Fibroblast of skin of back (primary cell): ENCODE measurements at regions not wholly inside any gene's neighbourhood (a gene's known extent, or its start where the extent isn't known, plus 50 kb on each side); places are given as distances from the start of the nearest gene placed in this dataset.
A peak's percentile ranks its signal among the peaks of the same experiment; 100 is the strongest.
"Not testable (repeated sequence)": the region's sequence is repeated elsewhere in the genome, so short reads cannot be mapped to it uniquely, and the experiment has no call there.

Experiments used
- DNase-seq: peaks from one replicate; pipeline ENCODE4 v3.0.0-alpha.2; 2013

DNA sequence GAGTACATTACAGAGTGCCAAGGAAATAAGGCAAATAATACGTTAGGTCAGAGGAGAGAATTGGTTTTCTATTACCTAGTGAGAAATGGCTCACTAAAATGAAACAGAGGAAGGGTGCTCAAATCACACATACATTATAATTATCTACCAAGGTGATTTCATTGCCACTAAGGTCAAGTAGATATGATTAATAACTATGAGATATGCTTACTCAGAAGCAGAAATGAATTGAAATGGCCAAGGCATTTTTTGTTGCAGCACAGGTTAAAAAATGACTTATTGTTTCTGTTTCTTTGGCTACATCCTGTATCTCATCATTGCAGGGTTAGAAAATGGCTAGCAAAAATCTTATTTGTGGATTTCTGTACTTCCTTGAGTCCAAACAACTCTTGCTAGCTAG is 154.5 kb upstream of the GORAB start:
- DNase-seq: no peak

DNA sequence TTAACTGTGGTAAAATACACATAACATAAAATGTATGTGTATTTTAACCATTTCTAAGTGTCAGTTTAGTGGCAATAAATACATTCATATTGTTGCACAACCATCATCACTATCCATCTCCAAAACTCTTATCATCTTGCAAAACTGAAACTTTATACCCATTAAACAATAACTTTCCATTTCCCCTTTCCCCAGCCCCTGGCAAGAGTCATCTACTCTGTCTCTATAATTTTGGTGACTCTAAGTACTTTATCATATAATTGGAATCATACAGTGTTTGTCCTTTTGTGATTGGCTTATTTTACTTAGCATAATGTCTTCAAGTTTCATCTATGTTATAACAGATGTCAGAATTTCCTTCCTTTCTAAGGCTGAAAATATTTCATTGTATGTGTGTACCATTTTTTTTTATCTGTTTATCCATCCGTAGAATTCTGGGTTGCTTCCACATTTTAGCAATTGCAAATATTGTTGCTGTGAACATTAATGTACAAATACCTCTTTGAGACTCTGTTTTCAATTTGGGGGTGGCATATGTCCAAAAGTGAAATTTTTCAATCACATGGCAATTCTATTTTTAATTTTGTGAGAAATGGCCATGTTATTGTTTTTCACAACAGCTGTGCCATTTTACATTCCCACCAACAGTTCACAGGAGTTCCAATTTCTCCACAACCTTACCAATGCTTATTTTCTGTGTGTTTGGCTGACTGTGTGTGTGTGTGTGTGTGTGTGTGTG is 153.9 kb upstream of the GORAB start:
- DNase-seq: no peak

GRCh38 chr1:170385750-170386149 is 146.2 kb upstream of the GORAB start:
- no peak for DNase-seq

GRCh38 chr1:170388489-170388888 is 143.5 kb upstream of the GORAB start:
- DNase-seq: no peak

GRCh38 chr1:170395149-170395548 is 136.8 kb upstream of the GORAB start:
- no peak for DNase-seq

GRCh38 chr1:170397061-170397460 is 134.9 kb upstream of the GORAB start:
- DNase-seq: no peak

DNA sequence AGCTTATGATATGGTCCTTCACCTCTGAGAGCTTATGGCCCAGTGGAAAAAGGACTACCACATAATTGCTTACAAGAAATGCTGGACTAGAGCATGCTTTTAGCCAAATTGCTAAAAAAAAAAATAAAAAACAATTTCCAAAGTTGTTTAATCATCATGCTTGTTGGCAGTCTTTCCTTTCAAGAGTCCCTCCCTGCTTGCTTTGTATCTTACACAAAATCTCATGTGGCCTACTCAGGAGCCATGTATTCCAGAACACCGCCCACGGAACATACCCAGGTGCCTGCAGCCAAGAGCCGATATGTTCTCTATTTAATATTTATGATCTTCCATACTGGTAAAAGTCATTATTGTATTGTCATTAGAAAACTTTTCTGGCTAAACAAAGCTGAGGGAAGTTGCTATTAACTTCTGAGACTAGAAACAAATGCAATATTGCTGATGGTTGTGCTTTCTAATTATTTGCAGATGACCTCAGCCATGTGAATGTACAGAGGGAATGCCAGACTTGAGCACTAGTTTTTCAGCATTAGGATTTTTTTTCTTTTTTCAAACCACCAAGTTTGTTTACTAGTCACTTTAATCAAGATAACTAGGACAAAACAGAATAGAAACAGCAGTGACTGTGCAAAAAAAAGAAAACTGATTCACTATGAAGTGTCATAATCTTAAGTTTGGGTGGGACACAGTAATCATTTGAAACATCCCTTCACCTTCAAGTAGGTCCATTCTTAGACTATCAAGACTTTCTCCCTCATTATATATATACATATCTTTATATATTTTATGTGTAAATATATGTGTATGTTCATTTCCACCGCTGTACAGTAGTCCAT is 129.3 kb upstream of the GORAB start:
- DNase-seq: no peak

- DNase-seq: peak; percentile 87
Observed at GRCh38 chr1:170407138-170407537, 124.8 kb upstream of the GORAB start.

GRCh38 chr1:170407581-170407980 is 124.4 kb upstream of the GORAB start:
- peak; percentile 50 for DNase-seq

DNA sequence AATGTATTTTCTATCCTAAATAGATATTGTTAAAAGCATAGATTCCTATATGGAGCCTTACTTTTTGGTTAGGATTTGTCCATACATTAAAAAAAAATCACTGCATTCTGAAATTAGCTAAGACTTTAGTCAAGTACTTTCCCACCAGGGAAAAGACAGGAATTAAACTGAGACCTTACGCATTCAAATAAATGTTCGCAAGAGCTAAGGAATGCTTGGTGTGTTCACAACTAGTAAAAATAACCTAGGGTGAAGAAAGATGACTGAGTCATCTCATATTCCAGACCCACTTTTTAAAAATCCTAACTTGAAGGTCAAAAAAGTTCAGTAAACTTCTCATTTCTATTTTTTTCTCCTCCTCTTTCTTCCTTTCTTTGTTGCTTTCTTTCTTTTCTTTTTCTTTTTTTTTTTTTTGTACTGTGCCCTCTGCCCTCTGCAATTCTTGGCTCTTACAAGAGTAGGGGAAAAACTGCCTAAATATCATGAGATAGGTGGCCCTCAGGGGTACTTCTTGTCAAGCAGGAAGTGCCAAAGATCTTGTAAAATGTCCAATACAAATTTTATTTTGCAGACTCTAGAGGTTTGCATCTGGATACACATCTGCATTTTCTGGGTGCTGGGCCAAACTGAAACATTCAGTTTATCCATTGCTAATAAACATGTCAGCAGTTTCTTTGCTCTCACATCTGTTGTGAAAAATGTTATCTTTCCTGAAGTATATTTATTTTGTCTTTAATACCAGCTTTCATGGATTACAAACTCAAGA is 121.4 kb upstream of the GORAB start:
- peak; percentile 94 for DNase-seq

GRCh38 chr1:170414989-170415709 is 116.8 kb upstream of the GORAB start:
- DNase-seq: peak; percentile 22

DNA sequence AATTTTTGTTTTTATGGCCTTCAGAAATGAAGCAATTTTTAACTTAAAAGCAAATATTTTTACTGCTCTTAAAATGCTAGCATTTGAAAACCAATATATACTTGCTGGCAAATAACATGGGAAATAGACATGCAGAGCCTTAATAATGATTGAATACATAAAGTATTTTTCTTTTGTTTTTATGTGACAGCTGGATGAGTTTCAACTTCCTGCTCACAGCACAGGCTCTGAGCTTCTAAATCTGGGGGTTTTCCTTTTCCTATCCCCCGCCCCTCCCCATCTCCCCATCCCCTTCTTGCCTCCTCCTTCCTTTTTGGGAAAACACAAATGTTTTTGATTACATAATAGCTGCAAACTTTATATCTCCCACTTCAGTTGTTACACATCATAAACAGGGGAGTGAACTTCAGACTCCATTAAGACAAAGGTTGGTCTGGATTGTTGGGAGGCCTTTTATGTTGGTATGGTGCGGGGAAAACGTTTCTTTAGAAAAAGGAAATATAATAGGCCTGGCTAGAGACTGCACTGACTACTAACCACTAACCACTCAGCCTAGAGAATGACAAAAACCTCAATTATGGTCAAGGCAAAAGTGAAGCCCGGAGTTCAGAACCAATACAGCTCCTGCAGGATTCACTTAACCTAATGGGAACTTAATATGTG is 116.1 kb upstream of the GORAB start:
- peak; percentile 37 for DNase-seq

DNA sequence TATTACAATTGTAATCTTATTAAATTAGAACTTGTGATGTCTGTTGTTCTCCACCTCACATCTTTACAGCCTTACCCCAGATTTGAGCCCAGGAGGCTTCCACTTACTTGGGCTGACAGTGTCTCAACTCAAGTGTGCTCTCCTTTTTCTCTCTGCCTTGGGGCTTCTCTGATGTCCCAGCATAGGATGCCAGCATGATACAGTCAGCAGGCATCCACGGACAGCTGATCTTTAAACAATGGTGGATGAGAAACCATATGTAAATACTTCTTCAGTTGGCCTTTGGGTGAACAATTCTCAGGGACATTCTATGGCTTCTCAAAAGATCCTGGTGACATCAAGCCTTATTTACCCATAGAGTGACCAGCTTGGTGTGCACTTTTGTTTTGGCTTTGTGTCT is 107.6 kb upstream of the GORAB start:
- peak; percentile 56 for DNase-seq

GRCh38 chr1:170426596-170426995 is 105.4 kb upstream of the GORAB start:
- DNase-seq: no peak

GRCh38 chr1:170427002-170427401 is 105.0 kb upstream of the GORAB start:
- DNase-seq: not testable (repeated sequence)

GRCh38 chr1:170436928-170437327 is 95.0 kb upstream of the GORAB start:
- no peak for DNase-seq

- peak; percentile 81 for DNase-seq
Observed at GRCh38 chr1:170445096-170445495, 86.9 kb upstream of the GORAB start.

DNA sequence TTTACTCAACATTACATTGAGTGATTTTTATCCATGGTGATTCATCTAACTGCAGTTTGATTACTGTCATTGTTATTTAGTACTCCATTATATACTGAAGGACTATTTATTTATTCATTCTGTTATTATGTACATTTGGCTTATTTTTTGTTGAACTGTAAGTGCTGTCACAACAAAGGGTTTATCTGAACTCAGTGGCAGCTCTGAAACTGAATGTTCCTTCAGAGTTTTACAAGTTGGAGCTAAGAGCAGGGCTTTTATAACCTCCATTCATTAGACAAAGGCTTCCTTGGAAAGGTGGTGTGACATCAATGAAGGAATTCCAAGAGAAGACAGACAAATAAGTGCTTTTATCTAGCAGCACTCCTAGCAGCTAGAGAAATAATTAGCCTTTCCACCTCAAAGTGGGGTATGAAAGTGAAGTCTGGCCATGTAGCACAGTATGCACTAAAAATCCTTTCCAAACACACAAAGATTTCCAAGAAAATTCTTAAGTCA is 83.3 kb upstream of the GORAB start:
- DNase-seq: no peak

GRCh38 chr1:170457325-170458050 is 74.5 kb upstream of the GORAB start:
- DNase-seq: peak; percentile 17

DNA sequence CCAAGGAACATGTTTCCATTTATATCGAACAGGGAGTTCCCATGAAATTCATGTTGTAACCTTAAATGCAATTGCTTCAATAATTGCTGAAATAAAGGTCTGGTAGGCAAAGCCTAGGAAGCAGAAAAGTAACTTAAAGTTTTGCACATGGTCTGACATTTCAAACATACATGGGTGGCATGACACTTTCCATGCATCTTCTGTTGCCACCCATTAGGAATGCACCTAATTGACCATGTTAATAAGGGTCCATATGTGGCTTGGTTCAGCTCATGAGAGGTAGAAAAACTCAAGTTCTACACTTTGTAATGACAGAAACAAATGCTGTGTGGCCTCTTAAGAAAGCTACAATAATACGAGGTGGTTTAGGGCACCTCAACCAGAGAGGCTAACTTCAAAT is 72.0 kb upstream of the GORAB start:
- DNase-seq: no peak
